ENCODE measurements at regions not wholly inside any gene's neighbourhood (a gene's known extent, or its start where the extent isn't known, plus 50 kb on each side); places are given as distances from the start of the nearest gene placed in this dataset.

GRCh38 chr9:108473209-108474112 is 382.3 kb downstream of the ACTL7B start:
- peak overlapping the region; percentile 63 for H3K27ac ChIP-seq

GRCh38 chr9:108469654-108470053 is 386.1 kb downstream of the ACTL7B start:
- no peak overlapping the region for H3K27ac ChIP-seq

More at GRCh38 chr9:108473209-108474112, 382.3 kb downstream of the ACTL7B start:
- no peak for TF ChIP-seq CTCF (conservative IDR thresholded peaks at IDR 0.05)

GRCh38 chr9:108468364-108468763 is 387.4 kb downstream of the ACTL7B start:
- H3K27ac ChIP-seq = no peak overlapping the region
- peak; percentile 75 for TF ChIP-seq CTCF (conservative IDR thresholded peaks at IDR 0.05)

More at GRCh38 chr9:108469654-108470053, 386.1 kb downstream of the ACTL7B start:
- TF ChIP-seq CTCF (conservative IDR thresholded peaks at IDR 0.05) = no peak

GRCh38 chr9:108467653-108468324 is 388.0 kb downstream of the ACTL7B start:
- no peak for TF ChIP-seq CTCF (conservative IDR thresholded peaks at IDR 0.05)
- no peak overlapping the region for H3K27ac ChIP-seq

GRCh38 chr9:108467161-108467560 is 388.6 kb downstream of the ACTL7B start:
- no peak for TF ChIP-seq CTCF (conservative IDR thresholded peaks at IDR 0.05)
- no peak overlapping the region for H3K27ac ChIP-seq

- TF ChIP-seq CTCF (conservative IDR thresholded peaks at IDR 0.05) = no peak
- H3K27ac ChIP-seq = no peak overlapping the region
These were observed 389.5 kb downstream of the ACTL7B start for GRCh38 chr9:108466304-108466703.

- no peak for TF ChIP-seq CTCF (conservative IDR thresholded peaks at IDR 0.05)
- no peak overlapping the region for H3K27ac ChIP-seq
These were observed 391.7 kb downstream of the ACTL7B start for GRCh38 chr9:108463932-108464606.
